Chondrocyte (in vitro differentiated cells): ENCODE measurements at regions not wholly inside any gene's neighbourhood (a gene's known extent, or its start where the extent isn't known, plus 50 kb on each side); places are given as distances from the start of the nearest gene placed in this dataset.

ENCODE experiments used
- DNase-seq: peaks from one replicate; pipeline ENCODE4 v3.0.0; 2021; ENCODE audit warnings: mixed read lengths, low spot score
- H3K27ac Mint-ChIP-seq: one replicate; pipeline ENCODE4 v1.8.0; 2021; ENCODE audit warnings: mild to moderate bottlenecking, moderate library complexity, mixed read lengths; ENCODE audit not compliant: unreplicated experiment
- H3K27me3 Mint-ChIP-seq: 2 replicates; pipeline ENCODE4 v1.8.0; 2021; ENCODE audit warnings: low read depth, mixed read lengths
- H3K36me3 Mint-ChIP-seq: 2 replicates; pipeline ENCODE4 v1.8.0; 2021; ENCODE audit warnings: low read depth, mixed read lengths
- H3K4me1 Mint-ChIP-seq: 2 replicates; pipeline ENCODE4 v1.8.0; 2021; ENCODE audit warnings: low read depth, mild to moderate bottlenecking, mixed read lengths
- H3K4me3 Mint-ChIP-seq: one replicate; pipeline ENCODE4 v1.8.0; 2021; ENCODE audit warnings: mild to moderate bottlenecking, moderate library complexity, mixed read lengths; ENCODE audit not compliant: unreplicated experiment
- H3K9me3 Mint-ChIP-seq: 2 replicates; pipeline ENCODE4 v1.8.0; 2021; ENCODE audit warnings: low read depth, mixed read lengths
- CTCF ChIP-seq: fragments of 200-600 bp; sonication (generic); IDR thresholded peaks from 2 replicates; pipeline ENCODE4 v1.5.0; 2021; ENCODE audit warnings: antibody characterized with exemption, mild to moderate bottlenecking, moderate library complexity

DNA sequence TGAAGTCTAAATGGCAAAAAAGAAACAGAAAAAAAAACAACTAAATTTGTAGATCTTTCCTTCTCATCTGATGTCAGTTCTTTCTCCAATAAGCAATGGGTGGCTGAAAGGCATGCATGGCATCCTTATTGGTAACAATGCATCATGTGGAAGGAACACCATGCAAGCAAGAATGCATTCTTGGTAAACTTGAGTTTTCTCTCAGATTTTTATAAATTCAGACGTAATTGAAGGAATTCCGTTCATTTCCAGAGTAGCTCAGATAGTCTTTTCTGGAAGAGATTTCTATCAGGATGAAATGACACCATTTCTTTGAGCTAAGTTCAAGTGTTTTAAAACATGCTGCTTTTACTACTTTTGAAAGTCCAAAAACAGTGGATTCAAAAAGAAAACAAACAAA lies 373.0 kb downstream of the COG6 start:
- no peak for TF ChIP-seq CTCF
- no peak for DNase-seq
- Mint-ChIP-seq H3K4me1 (peaks cover 20% of the 10 kb centered on the region), H3K36me3 (no peaks in the 10 kb centered on the region), H3K4me3 (no peak overlapping the region), H3K9me3 (peaks cover 12% of the 10 kb centered on the region), H3K27me3 (no peaks in the 10 kb centered on the region), H3K27ac (no peak overlapping the region)

- no peaks in the 10 kb centered on the region for H3K27me3 Mint-ChIP-seq
- peaks cover 12% of the 10 kb centered on the region for H3K9me3 Mint-ChIP-seq
- no peaks in the 10 kb centered on the region for H3K36me3 Mint-ChIP-seq
- H3K27ac Mint-ChIP-seq = no peak overlapping the region
- H3K4me3 Mint-ChIP-seq = no peak overlapping the region
- DNase-seq = no peak
- TF ChIP-seq CTCF = no peak
- peaks cover 13% of the 10 kb centered on the region for H3K4me1 Mint-ChIP-seq
Observed at GRCh38 chr13:40031031-40031430, 375.6 kb downstream of the COG6 start.

DNA sequence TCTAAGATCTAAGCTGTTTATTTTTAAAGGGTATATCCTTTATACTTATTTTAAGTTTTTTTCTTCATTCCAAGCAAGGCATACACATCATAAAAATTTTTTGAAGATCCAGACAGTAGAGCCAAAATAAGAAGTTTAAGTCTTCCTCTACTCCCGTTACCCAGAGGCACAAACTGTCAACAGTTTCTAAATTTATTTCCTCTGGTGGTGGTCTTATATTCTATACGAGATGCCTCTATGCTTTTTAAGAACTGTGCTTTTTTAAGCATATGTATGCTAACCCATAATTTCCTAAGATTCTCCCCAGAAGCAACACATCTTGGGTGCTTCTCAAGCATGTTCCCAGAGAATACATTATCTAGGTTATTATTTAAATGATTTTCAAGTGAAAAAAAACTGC lies 383.6 kb downstream of the COG6 start:
- H3K36me3 Mint-ChIP-seq = no peaks in the 10 kb centered on the region
- no peak for TF ChIP-seq CTCF
- DNase-seq = no peak
- H3K4me3 Mint-ChIP-seq = no peak overlapping the region
- H3K4me1 Mint-ChIP-seq = no peaks in the 10 kb centered on the region
- H3K9me3 Mint-ChIP-seq = peaks cover 3% of the 10 kb centered on the region
- H3K27me3 Mint-ChIP-seq = peaks cover 2% of the 10 kb centered on the region
- no peak overlapping the region for H3K27ac Mint-ChIP-seq

DNA sequence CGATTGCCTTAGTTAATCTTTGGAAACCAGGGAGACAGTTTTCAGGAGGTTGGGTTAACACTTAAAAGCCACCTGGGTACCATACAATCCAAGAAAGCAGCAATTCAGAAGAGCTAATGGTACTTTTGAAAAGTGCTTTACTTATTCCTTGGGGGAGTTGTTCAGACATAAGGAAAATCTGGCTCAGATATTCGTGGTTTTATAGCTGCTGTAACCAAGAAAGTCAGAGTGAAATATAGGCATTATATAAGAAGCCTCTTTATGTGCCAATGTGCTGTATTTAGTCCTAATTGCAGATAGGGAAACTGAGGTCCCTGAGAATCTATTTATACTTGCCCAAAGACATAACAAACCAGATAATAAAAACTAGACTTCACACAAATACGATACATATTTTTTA lies 387.5 kb downstream of the COG6 start:
- Mint-ChIP-seq H3K27me3 (peaks cover 2% of the 10 kb centered on the region), H3K4me1 (no peaks in the 10 kb centered on the region), H3K9me3 (peaks cover 3% of the 10 kb centered on the region), H3K4me3 (no peak overlapping the region), H3K27ac (no peak overlapping the region), H3K36me3 (no peaks in the 10 kb centered on the region)
- no peak for TF ChIP-seq CTCF
- no peak for DNase-seq

GRCh38 chr13:40043764-40044163 lies 388.3 kb downstream of the COG6 start:
- TF ChIP-seq CTCF = no peak
- no peak for DNase-seq
- peaks cover 3% of the 10 kb centered on the region for H3K9me3 Mint-ChIP-seq
- H3K4me1 Mint-ChIP-seq = no peaks in the 10 kb centered on the region
- no peaks in the 10 kb centered on the region for H3K36me3 Mint-ChIP-seq
- peaks cover 2% of the 10 kb centered on the region for H3K27me3 Mint-ChIP-seq
- H3K27ac Mint-ChIP-seq = no peak overlapping the region
- no peak overlapping the region for H3K4me3 Mint-ChIP-seq
